Globus pallidus (tissue), 1 donor: ENCODE measurements at regions not wholly inside any gene's neighbourhood (a gene's known extent, or its start where the extent isn't known, plus 50 kb on each side); places are given as distances from the start of the nearest gene placed in this dataset.
A peak's percentile ranks its signal among the peaks of the same experiment; 100 is the strongest.

Source experiments
- DNase-seq: peaks from one replicate; pipeline ENCODE4 v3.0.0-alpha.2; 2015; ENCODE audit warnings: low spot score

DNA sequence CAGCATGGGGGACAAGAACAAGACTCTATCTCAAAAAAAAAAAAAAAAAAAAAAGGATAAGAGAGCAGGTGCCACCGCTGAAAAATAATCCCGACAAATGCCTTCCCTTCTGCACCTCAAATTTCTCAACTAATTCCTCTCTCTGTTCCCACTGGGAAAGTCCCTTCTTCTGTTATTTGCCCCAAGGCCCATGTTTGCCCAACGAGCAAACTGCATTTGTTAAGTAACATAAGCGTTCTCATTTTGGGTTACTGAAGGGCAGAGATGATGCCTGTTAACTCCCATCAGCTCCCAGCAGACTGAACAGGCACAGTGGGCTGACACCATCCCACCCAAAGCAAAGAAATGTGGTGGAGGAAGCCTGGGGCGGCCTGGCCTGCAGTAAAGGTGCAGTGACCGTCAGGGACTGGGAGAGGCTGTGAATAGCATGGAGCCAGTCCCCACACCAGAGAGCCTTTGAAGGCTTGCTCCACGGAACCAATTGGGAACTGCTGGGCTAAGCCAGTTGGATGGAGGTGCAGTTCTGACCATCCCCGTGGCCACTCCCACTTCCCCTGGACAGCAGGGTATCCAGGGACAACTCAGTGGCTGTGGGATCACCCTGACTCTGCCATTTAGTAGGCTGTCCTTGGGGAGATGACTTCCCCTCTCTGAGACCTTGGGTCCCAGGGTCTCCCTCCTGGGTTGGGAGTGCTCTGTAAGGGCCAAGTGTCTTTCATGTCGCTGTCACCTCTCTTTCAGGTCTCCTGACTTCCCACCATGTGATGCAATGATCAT lies 149.7 kb upstream of the IER5L start:
- no peak for DNase-seq

DNA sequence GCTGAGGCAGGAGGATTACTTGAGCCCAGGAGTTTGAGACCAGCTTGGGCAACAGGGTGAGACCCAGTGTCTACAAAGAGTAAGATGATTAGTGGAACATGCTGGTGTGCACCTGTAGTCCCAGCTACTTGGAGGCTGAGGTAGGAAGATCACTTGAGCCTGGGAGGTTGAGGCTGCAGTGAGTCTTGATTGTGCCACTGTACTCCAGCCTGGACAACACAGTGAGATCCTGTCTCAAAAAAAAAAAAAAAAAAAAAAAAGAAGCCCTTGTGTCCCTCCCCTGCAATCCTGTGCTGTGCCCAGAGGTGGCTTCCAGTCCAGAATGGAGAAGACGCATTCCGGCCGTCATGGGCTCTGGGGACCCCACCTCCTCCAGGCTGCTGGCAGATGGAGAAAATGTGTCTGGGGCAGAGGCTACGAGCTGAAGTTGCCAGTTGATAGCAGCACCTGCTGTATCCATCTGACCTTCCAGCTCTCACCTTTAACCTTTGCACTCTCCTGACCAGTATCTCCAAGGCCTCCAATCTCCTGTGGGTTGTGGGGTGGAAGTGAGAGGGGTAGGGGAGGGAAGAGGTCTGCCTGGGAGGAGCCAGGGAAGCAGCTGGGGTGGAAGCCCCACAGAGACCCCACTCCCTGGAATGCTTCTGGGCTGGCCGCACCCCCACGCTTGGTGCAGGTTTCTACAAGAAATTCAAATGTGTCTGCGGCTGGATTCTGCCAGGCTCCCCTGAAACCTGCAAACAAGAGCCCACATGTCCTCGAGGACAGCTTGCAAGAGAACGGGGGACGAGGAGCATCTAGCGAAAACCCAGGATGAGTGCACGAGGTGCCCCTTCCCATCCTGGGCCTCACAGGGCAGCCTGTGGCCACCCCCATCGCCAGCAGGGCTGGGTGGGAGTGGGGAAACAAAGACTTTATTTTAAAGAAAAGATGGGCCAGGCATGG lies 148.3 kb upstream of the IER5L start:
- no peak for DNase-seq

DNA sequence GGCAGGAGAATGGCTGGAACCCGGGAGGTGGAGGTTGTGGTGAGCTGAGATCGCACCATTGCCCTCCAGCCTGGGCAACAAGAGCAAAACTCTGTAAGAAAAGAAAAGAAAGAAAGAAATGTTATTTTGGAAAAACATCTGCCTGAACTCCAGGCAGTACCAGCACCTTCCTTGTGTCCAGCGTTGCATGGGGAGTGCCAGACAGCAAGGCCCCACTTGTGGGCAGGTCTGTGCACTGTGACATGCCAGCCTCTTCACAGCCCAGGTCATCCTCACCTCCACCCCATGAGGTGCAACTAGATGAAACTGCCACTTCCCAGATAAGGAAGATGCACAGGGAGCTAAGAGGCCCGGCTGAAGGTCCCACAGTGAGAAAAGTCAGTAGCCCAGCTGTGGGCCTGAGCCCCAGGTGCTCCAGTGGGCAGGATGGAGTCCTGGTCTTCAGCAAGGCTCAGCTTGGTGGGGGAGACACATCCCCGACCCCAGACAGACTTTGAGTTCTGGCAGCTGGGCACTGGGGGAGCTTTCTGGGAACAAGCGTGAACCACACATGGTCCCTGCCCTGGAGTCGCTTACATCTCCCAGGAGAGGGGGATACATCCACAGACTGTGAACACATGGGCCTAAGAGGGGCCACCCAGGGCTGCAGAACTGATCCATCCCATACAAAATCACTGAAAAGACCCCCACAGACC lies 146.9 kb upstream of the IER5L start:
- no peak for DNase-seq

DNA sequence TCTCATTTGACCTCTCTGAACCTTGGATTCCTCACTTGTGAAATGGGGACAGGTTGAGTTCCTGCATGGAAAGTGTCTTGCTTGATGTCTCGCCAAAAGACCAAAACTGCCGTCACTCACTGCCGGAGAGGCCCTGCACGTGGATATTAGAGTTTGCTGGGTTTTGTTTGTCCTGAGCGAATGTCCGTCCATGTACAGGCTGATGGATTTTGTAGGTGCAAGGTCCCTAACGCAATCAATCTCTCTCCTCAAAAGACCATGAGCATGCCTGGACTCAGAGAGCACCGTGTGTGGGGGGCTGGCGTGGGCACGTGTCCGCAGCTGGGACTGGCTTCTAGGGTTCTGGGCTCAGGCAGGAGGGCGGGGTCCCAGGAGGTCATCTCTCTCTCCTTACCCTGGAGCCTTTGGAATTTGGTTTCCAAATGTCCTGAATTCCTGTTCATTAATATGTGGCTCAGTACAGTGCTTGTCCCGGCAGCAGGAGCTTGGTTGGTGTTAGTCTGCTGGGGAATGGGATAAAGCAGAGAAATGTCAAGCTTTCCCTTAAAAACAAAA lies 146.0 kb upstream of the IER5L start:
- DNase-seq, result no peak

DNA sequence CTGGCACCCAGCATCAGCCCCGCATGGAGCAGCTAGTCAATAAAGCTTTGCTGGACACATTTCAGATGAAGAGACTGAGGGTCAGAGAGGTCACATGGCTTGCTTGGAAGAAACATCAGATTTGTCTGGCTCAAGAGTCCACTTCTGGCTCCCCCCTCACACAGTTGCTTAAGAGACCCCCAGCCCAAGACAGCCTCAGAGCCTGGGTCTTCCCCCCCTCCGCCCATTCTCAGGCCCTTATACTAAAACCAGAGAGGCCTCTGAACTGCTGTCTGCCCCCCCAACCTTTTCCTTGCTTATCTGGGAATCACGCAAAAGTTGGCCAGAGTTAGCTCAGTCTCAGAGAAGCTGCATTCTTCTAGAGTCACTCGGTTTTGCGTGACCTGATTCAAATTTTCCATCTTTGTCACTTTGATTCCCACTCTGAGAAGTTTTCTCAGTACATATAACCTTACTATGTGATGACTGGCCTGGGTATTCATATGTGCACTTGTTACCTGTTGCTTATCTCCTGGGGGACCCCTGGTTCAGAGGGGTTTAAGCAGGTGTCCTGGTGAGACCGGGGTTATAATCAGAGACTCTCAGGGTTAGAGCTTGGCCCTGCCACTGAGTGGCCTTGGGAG lies 145.4 kb upstream of the IER5L start:
- no peak for DNase-seq

DNA sequence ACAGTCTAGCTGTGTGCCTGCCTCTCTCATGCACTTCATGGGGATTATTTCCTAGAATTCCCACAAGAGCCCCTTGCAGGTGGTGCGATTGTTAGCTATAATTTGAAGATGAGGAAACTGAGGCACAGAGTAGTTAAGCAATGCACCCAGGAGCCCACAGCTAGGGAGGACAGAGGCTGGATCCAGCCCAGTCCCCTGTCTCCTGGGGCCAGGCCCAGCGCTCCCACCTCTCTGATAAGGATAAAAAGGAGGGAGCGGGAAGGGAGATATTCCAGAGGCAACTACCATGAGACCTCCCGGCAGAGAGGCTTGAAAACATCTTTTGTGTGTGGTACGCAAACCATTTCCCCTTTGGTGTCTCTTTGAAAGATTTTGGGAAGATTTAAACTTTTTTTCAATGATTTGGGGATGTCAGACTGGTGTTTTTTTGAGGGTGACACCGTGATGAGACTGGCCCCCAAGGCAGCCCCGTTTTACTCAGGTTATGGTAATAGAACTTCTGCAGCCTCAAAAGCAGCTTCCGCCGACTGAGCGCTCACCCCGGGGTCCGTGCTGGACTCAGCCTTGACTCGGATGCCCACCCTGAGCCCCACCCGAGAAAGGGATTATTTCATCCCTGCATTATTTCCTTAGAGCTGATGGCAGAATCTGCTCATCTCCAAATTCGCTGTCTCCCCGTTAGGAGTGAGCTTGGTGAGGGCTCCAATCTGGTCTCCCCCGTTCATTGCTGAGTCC lies 144.7 kb upstream of the IER5L start:
- DNase-seq, result no peak

DNA sequence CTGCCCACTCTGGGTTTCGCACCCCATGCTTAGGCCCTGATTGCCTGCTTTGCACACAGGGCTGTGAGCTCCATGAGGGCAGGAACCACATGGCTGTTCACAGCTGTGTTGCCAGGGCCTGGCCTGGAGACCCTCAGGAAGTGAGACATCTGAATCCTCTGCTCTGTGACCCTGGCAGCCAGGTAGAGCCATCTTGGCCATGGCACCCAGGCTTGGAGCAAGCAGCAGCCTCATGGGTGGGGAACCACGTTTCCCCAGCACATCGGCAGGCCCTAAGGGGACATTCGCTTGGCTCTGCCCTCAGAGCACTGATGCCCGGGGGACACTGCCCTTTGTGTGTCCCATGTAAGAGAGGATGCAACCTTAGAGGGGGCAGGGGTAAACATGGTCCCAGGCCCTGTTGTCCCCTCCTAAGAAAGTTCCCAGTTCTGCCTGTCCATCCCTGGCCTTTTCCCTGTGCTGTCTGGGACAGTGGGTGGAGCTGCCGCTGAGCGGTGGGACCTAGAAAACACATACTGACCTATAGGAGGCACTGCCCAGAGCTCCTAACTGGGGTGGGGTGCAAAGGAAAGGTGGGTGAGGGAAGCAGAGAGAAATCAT lies 144.1 kb upstream of the IER5L start:
- no peak for DNase-seq

DNA sequence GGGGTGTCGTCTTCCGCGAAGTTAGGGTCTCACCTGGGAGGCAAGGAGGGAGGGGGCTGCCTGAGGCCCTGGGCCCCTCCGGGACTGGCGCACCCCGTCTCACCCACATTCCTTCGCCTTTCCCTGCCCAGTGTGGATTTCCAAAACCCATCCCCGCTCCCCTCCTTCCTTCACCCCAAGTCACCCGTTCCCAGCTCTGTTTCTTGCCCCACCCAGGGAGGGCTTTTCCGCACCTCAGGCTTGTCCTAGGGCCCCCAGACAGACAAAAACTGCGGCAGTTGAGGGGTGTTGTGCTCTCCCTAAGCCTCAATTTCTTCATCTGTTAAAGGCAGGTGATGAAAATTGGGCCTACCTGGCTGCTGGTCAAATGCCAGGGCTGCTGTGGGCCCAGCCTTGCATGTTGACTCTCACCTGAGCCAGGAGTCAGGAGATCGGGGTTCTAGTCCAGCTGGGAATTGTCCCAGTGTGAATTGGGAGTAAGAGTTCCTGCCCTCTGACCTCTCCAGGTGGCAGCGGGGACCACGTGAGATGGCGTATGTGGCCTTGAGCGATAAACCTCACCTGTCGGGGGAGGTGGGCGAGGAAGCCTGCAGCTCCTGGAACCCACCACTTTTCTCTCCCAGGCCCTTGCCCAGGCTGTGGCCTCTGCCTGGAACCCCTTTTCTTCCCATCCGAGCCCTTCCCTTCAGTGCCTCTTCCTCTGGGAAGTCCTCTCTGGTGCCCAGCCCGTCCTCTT lies 143.4 kb upstream of the IER5L start:
- DNase-seq, result no peak

DNA sequence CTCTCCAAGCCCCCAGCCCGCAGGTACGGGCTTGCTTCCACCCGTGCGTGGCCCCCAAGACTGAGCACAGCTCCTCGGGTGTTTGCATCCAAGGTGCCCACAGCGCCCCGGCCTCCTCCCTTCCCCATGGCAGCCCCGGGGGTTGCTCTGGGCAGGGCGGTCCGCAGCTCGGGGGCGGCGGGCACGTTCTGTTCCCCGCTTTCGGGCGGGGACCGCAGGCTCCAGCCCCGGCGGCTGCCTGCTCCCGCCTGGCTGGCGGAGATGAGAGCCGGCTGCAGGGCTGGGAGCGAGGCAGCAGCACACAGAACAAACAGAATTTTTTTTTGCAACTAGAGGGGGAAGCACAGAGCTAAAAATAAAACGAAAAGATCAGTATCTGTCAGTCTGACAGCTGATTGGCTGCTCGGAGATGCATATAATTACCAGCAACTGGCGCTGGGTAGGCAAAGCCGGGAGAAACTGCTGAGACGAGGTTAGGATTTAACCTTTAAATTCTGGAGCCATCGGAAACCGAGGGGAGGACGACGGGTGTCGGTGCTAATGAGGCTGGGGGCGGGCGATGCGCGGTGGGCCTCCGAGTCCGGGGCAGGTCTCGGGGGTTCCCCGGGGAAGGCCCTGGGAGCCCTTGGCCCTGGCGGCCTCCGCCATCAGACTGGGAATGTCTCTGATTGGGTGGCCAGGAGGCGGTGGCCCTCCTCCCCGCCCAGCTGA lies 142.7 kb upstream of the IER5L start:
- peak; percentile 82 for DNase-seq

DNA sequence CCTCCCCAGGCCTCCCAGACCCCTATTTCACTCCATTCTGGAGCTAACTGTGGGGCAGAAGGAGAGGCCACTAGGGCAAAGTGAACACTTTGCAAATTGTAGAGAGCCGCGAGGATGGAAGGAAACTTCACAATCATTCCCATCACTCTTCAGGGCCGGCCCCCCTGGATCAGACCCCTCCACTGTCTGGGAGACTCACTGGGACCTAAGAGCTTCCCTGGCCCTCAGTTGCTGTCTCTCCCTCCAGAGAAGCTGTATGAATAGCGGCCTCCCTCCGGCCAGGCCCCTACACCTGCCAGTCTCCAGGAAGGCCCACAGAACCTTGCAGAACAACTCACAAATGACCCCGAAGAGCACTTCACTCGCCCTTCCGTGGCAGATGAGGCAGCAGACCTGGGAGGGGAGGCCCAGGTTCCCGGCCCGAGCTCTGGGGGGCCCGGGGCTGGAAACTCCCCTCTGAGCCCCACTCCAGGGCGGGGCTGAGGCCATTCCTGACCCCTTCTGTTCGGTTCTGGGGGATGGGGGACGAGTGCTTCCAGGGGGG lies 141.9 kb upstream of the IER5L start:
- DNase-seq, result no peak

DNA sequence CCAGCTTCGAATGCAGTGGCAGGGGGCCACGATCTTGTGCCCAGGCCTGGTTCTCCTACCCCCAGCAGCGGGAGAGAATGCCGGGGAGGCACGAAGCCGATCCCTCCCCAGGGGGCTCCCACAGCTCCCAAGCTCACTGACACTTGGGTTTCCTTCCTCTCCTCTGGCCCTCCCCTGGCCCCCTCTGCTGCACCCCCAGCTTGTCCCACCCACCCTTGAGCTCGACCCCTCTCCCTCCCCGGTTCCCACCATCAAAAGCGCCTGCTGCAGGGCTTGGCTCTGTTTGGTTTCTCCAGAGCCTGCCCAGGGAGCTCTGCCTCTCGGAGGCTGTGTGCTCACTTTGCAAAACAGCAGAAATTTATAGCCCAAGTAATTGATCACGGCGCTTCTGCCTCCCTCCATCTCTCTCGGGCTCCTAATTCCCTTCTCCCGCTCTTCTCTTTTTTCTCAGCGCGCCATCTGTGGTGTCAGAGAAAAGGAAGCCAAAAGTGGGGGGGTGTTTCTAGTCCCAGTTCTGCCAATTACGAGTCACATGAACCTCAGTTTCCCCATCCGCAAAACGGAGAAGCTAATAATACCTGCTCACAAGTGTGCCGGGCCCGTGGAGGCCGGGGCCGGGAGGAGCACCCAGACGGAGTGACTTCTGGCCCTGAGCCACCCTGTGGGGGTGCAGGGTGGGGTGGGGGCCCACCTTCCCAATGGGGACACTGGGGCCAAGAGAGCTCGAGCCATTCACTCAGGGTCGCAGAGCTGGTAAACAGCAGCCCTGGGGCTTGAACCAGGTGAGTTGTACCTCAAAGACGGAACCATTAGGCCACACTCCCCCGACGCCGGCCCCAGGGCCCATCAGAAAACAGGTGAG lies 141.2 kb upstream of the IER5L start:
- no peak for DNase-seq

DNA sequence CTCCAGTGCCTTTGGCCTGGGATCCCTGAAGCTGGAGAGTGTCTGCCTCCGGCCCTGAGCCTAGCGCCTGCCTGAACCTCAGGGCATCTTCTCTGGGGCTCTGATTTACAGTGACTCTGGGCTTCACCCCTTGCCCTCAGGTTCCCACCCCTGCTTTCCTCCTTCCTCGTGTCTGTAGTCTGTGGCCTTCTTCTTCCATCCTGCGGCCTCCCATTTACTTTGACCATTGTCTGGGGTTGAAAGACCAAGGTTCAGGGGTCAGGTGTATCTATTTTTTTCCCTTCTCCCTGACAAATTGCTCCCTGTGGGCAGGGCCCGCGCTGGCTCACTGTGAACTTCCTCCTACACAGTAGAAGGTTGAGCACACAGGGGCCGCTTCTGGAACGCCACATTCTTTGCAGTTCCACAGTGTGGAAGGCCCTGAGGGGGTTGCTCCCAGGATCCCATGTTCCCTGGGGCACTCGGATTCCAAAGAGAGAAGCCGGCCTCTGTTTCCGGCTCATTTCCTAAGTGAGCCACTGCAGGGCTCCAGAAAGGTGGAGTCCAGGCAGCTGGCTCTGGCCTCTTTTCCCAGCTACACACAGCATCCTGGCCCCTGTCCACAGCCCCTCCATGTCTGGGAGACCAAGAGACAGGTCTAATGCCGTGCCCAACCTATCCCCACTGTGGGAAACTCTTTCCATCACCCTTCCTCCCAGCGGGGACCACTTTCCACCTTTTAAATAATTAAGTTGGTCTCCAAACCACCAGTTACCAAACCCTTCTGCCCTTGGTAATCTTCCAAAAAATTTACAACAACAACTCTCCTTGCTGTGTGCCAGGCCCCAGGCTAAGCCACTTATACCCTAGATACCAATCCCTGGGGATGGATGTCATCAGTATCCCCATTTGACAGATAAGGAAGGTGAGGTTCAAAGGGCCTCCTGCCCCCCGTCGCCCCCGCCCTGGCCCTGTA lies 140.3 kb upstream of the IER5L start:
- no peak for DNase-seq

DNA sequence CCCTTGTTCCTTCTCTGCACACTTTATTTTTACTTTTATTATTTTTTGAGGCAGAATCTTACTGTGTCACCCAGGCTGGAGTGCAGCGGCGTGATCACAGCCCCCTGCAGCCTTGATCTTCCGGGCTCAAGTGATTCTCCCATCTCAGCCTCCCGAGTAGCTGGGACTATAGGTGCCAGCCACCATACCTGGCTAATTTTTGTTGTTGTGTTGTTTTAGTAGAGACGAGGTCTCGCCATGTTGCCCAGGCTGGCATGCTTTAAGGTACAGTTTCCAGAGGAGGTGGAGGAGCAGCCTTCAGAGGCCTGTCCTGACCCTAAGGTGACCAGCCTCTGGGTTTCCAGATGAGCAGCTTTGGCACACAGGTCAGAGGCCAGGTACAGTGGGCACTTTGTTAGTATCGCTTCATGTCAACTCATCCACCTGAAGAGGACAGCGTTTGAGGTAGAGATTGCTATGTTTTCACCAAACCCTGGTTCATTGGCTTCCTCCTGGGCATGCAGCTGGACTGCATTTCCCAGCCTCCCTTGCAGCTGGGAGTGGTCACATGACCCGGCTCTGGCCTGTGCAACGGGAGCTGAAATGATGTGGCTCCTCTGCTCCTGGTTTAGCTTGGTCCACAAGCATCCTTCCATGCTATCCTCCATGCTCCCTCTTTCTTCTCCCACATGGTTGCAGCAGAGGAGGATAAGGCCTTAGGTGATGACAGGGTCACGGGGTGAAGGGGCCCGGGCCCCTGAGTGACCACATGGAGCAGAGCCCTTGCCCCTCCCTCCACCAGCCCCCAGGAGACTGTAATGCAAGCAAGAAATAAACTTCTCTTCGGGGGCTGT lies 139.3 kb upstream of the IER5L start:
- no peak for DNase-seq

DNA sequence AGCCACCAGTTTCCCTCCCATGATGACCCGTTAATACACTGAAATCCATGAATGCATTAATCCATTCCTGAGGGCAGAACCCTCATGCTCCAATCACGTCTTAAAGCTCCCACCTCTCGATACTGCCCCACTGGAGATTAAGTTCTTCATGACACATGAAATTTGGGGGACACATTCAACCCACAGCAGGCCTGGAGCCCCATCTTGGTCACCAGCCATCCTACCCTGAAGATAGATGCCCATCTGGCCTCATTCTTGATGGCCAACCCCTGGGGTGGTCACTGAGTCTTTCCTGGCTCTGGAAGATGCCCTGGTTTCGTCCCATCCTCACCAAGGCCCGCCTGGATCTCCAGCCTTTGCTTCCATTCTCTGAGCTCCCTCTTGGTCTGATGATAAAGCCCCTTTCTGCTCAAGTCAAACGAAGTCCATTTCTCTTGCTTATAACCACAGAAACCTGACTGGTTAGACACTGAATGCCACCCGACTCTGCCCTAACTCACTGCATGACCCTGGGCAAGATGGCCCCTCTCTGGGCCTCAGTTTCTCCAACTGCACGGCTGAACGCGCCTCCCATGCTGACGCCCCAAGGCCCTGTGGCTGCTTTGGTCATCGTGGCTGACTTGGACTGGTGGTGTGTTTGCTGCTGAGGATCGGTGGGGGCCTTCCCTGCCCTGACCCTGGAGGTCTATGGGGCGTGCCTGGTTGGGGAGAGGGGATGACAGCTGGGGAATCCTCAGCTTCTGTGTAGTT lies 138.4 kb upstream of the IER5L start:
- DNase-seq, result no peak

DNA sequence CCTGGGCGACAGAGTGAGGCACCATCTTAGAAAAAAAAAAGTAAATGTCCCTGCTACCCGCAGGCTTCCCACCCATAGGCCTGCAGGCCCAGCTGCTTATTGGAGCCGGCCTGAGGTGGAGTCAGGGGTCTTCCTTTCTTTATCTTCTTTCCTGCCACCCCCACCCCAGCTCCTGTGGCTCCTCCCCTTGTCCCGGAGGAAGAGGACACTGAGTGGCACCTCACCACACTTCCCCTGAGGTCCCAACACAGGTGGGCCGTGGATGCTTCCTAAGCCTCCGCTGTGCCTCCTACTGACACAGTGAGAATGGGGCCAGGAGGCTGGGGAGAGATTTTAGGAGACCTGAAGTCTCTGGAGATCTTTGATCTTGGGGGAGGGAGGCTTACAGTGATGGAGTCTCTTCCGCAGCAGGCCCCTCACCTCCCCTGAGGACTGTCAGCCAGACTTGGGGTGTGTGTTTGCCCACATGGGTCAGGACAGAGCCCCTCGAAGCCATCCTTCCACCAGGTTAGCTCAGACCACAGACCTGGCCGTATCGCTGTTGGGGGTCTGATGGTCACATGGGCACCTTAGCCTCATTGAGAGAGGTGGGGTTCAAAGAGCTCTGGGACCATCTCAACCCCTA lies 135.4 kb upstream of the IER5L start:
- no peak for DNase-seq
